ENCODE measurements at regions not wholly inside any gene's neighbourhood (a gene's known extent, or its start where the extent isn't known, plus 50 kb on each side); places are given as distances from the start of the nearest gene placed in this dataset.

- TF ChIP-seq CTCF (IDR thresholded peaks at IDR 0.05) (no peak), EZH2 (IDR thresholded peaks at IDR 0.05; ENCODE audit: borderline replicate concordance, insufficient read depth, low read depth, low read length, poor library complexity, severe bottlenecking) (no peak)
Measured at GRCh38 chrX:121871122-121871521, 823.7 kb downstream of the GLUD2 start.

Measured in B cell (primary cell).